GM19351 (cell line): ENCODE measurements at regions not wholly inside any gene's neighbourhood (a gene's known extent, or its start where the extent isn't known, plus 50 kb on each side); places are given as distances from the start of the nearest gene placed in this dataset.

ENCODE experiments used
- ATAC-seq: cut with Tn5 transposase; IDR thresholded peaks from one replicate; pipeline ENCODE4 v1.9.1; 2021; ENCODE audit warnings: mild to moderate bottlenecking, moderate library complexity; ENCODE audit not compliant: unreplicated experiment

GRCh38 chr2:3101016-3101942, 276.3 kb downstream of the EIPR1 start:
- no peak for ATAC-seq

GRCh38 chr2:3100386-3100785, 277.2 kb downstream of the EIPR1 start:
- ATAC-seq = no peak

- ATAC-seq = no peak
Measured at GRCh38 chr2:3099860-3100234, 277.8 kb downstream of the EIPR1 start.

GRCh38 chr2:3099145-3099859, 278.3 kb downstream of the EIPR1 start:
- ATAC-seq = no peak

GRCh38 chr2:3098231-3098630, 279.4 kb downstream of the EIPR1 start:
- ATAC-seq = no peak

- ATAC-seq = no peak
Measured at GRCh38 chr2:3097804-3098203, 279.8 kb downstream of the EIPR1 start.

- no peak for ATAC-seq
Measured at GRCh38 chr2:3094999-3095958, 282.3 kb downstream of the EIPR1 start.

GRCh38 chr2:3094318-3094717, 283.3 kb downstream of the EIPR1 start:
- no peak for ATAC-seq

GRCh38 chr2:3091696-3092095, 285.9 kb downstream of the EIPR1 start:
- ATAC-seq = no peak

- ATAC-seq = no peak
Measured at GRCh38 chr2:3082705-3083104, 294.9 kb downstream of the EIPR1 start.

- no peak for ATAC-seq
Measured at GRCh38 chr2:3079959-3080948, 297.4 kb downstream of the EIPR1 start.

GRCh38 chr2:3079466-3079865, 298.2 kb downstream of the EIPR1 start:
- no peak for ATAC-seq

GRCh38 chr2:3078684-3079083, 298.9 kb downstream of the EIPR1 start:
- no peak for ATAC-seq

- no peak for ATAC-seq
Measured at GRCh38 chr2:3076848-3077642, 300.6 kb downstream of the EIPR1 start.

GRCh38 chr2:3075991-3076340, 301.7 kb downstream of the EIPR1 start:
- no peak for ATAC-seq

- no peak for ATAC-seq
Measured at GRCh38 chr2:3075316-3075990, 302.2 kb downstream of the EIPR1 start.

GRCh38 chr2:3073704-3074103, 303.9 kb downstream of the EIPR1 start:
- no peak for ATAC-seq

- ATAC-seq = no peak
Measured at GRCh38 chr2:3073041-3073595, 304.5 kb downstream of the EIPR1 start.
